GM23338 (cell line): ENCODE measurements at regions not wholly inside any gene's neighbourhood (a gene's known extent, or its start where the extent isn't known, plus 50 kb on each side); places are given as distances from the start of the nearest gene placed in this dataset.

Experiments used
- CREB1 ChIP-seq: fragments of 250-450 bp; sonication (Bioruptor Pico); IDR thresholded peaks from 2 replicates; pipeline ENCODE4 v1.5.0; 2020; ENCODE audit warnings: low read depth, mild to moderate bottlenecking, moderate library complexity
- EZH2 ChIP-seq: fragments of 200-600 bp; sonication (generic); IDR thresholded peaks from one replicate; pipeline ENCODE4 v1.8.0; 2017; ENCODE audit warnings: antibody characterized with exemption, mild to moderate bottlenecking, low read depth; ENCODE audit not compliant: unreplicated experiment
- EZH2phosphoT487 ChIP-seq: fragments of 200-600 bp; sonication (generic); IDR thresholded peaks from one replicate; pipeline ENCODE4 v1.8.1; 2018; ENCODE audit warnings: antibody characterized with exemption; ENCODE audit not compliant: unreplicated experiment
- JUNB ChIP-seq: IDR thresholded peaks from one replicate; pipeline ENCODE4 v1.6.1; 2016; ENCODE audit warnings: antibody characterized with exemption; ENCODE audit not compliant: unreplicated experiment
- NANOG ChIP-seq: IDR thresholded peaks from 2 replicates; pipeline ENCODE4 v1.6.1; 2016; ENCODE audit warnings: antibody characterized with exemption, borderline replicate concordance
- POLR2AphosphoS5 ChIP-seq: IDR thresholded peaks from 2 replicates; pipeline ENCODE4 v1.6.1; 2016; ENCODE audit warnings: antibody characterized with exemption, low read depth
- ZNF114 ChIP-seq: fragments of 250-450 bp; sonication (Bioruptor Pico); IDR thresholded peaks from 2 replicates; pipeline ENCODE4 v1.5.0; 2020; ENCODE audit warnings: mild to moderate bottlenecking, moderate library complexity
- TF ChIP-seq, protein P1 (sequence below), 2 experiments: fragments of 200-600 bp in 1 of 2; sonication (generic) in 1 of 2; conservative IDR thresholded peaks; 2 replicates each; pipeline versions ENCODE4 v1.5.1 to v1.6.1; 2016 to 2017; ENCODE audit warnings: antibody characterized with exemption in 2 of 2, low read depth in 2 of 2, mild to moderate bottlenecking in 2 of 2, moderate library complexity in 1 of 2
- TF ChIP-seq, protein P2 (sequence below): IDR thresholded peaks from one replicate; pipeline ENCODE4 v1.6.1; 2018; ENCODE audit warnings: antibody characterized with exemption; ENCODE audit not compliant: unreplicated experiment
- TF ChIP-seq, protein P3 (sequence below): IDR thresholded peaks from 2 replicates; pipeline ENCODE4 v1.6.1; 2016; ENCODE audit warnings: antibody characterized with exemption

DNA sequence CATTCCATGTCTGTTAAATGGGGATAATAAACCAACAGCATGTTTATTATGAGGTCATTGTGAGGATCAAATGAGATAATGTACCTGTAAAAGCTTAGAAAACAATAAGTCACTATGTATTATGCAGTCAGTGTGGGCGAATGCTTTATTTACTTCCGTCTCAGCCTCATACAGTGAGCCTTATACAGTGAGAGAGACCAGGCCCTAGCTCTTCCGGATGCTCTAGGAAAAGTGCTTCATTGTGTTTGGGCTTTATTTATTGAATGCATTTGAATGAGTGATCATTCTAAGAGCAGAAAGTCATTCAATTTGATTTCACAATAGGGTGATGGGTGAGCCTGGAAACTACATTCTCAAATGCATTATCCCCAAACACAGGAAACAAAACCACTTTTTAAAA is 603.9 kb upstream of the FANCL start:
- TF ChIP-seq, protein P1, sequence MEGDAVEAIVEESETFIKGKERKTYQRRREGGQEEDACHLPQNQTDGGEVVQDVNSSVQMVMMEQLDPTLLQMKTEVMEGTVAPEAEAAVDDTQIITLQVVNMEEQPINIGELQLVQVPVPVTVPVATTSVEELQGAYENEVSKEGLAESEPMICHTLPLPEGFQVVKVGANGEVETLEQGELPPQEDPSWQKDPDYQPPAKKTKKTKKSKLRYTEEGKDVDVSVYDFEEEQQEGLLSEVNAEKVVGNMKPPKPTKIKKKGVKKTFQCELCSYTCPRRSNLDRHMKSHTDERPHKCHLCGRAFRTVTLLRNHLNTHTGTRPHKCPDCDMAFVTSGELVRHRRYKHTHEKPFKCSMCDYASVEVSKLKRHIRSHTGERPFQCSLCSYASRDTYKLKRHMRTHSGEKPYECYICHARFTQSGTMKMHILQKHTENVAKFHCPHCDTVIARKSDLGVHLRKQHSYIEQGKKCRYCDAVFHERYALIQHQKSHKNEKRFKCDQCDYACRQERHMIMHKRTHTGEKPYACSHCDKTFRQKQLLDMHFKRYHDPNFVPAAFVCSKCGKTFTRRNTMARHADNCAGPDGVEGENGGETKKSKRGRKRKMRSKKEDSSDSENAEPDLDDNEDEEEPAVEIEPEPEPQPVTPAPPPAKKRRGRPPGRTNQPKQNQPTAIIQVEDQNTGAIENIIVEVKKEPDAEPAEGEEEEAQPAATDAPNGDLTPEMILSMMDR (conservative IDR thresholded peaks at IDR 0.05; ENCODE audit: low read depth in 2 of 2): no peak
- TF ChIP-seq, protein P2, sequence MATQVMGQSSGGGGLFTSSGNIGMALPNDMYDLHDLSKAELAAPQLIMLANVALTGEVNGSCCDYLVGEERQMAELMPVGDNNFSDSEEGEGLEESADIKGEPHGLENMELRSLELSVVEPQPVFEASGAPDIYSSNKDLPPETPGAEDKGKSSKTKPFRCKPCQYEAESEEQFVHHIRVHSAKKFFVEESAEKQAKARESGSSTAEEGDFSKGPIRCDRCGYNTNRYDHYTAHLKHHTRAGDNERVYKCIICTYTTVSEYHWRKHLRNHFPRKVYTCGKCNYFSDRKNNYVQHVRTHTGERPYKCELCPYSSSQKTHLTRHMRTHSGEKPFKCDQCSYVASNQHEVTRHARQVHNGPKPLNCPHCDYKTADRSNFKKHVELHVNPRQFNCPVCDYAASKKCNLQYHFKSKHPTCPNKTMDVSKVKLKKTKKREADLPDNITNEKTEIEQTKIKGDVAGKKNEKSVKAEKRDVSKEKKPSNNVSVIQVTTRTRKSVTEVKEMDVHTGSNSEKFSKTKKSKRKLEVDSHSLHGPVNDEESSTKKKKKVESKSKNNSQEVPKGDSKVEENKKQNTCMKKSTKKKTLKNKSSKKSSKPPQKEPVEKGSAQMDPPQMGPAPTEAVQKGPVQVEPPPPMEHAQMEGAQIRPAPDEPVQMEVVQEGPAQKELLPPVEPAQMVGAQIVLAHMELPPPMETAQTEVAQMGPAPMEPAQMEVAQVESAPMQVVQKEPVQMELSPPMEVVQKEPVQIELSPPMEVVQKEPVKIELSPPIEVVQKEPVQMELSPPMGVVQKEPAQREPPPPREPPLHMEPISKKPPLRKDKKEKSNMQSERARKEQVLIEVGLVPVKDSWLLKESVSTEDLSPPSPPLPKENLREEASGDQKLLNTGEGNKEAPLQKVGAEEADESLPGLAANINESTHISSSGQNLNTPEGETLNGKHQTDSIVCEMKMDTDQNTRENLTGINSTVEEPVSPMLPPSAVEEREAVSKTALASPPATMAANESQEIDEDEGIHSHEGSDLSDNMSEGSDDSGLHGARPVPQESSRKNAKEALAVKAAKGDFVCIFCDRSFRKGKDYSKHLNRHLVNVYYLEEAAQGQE: no peak
- TF ChIP-seq EZH2phosphoT487 (no peak), EZH2 (no peak), POLR2AphosphoS5 (no peak), CREB1 (CRISPR knock-in tag) (no peak), JUNB (no peak), NANOG (no peak), ZNF114 (no peak)
- TF ChIP-seq, protein P3, sequence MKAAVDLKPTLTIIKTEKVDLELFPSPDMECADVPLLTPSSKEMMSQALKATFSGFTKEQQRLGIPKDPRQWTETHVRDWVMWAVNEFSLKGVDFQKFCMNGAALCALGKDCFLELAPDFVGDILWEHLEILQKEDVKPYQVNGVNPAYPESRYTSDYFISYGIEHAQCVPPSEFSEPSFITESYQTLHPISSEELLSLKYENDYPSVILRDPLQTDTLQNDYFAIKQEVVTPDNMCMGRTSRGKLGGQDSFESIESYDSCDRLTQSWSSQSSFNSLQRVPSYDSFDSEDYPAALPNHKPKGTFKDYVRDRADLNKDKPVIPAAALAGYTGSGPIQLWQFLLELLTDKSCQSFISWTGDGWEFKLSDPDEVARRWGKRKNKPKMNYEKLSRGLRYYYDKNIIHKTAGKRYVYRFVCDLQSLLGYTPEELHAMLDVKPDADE: no peak
